Natural killer cell (primary cell): ENCODE measurements at regions not wholly inside any gene's neighbourhood (a gene's known extent, or its start where the extent isn't known, plus 50 kb on each side); places are given as distances from the start of the nearest gene placed in this dataset.

Experiments used
- ATAC-seq, 3 donors: fragments of 150-1000 bp in 2 of 3; fragments of 200-7000 bp in 1 of 3; cut with Tn5 transposase; 1 replicate in 1 of 3; 2 replicates in 2 of 3; pipeline ENCODE4 v1.10.0; 2021; ENCODE audit warnings: mild to moderate bottlenecking in 2 of 3, moderate library complexity in 2 of 3
- DNase-seq, 2 donors: peaks; one replicate each; pipeline versions ENCODE4 v3.0.0 to v3.0.0-alpha.2; 2013 to 2021; ENCODE audit warnings: mixed read lengths in 1 of 2
- H3K27ac ChIP-seq: one replicate; pipeline ENCODE4 v1.5.1; 2013; ENCODE audit warnings: mild to moderate bottlenecking, low read length
- H3K27me3 ChIP-seq: one replicate; pipeline ENCODE4 v1.6.1; 2013; ENCODE audit warnings: low read length; ENCODE audit not compliant: control insufficient read depth, insufficient read depth
- H3K36me3 ChIP-seq: one replicate; pipeline ENCODE4 v1.6.1; 2013; ENCODE audit warnings: low read length; ENCODE audit not compliant: control insufficient read depth, insufficient read depth
- H3K4me1 ChIP-seq: one replicate; pipeline ENCODE4 v1.6.1; 2013; ENCODE audit warnings: low read length; ENCODE audit not compliant: control insufficient read depth, insufficient read depth
- H3K4me3 ChIP-seq: one replicate; pipeline ENCODE4 v1.5.1; 2013; ENCODE audit warnings: low read length
- H3K9me3 ChIP-seq: one replicate; pipeline ENCODE4 v1.6.1; 2013; ENCODE audit warnings: low read length; ENCODE audit not compliant: control insufficient read depth, insufficient read depth
- H3K27ac Mint-ChIP-seq, 2 donors: one replicate each; pipeline ENCODE4 v1.8.0; 2022; ENCODE audit warnings: mild to moderate bottlenecking in 2 of 2, mixed read lengths in 2 of 2, moderate library complexity in 1 of 2
- H3K27me3 Mint-ChIP-seq, 2 donors: one replicate each; pipeline ENCODE4 v1.8.0; 2022; ENCODE audit warnings: low read depth in 2 of 2, mixed read lengths in 2 of 2
- H3K36me3 Mint-ChIP-seq: one replicate; pipeline ENCODE4 v1.8.0; 2022; ENCODE audit warnings: mixed read lengths
- H3K4me1 Mint-ChIP-seq, 2 donors: one replicate each; pipeline ENCODE4 v1.8.0; 2022; ENCODE audit warnings: mixed read lengths in 2 of 2
- H3K4me3 Mint-ChIP-seq: one replicate; pipeline ENCODE4 v1.8.0; 2022; ENCODE audit warnings: mild to moderate bottlenecking, moderate library complexity, mixed read lengths
- H3K9me3 Mint-ChIP-seq, 2 donors: one replicate each; pipeline ENCODE4 v1.8.0; 2022; ENCODE audit warnings: mixed read lengths in 2 of 2
- CTCF ChIP-seq: fragments of 200-600 bp; IDR thresholded peaks from one replicate; pipeline ENCODE4 v1.8.0; 2022; ENCODE audit warnings: antibody characterized with exemption
- WGBS: methylation state at CpG from one replicate; pipeline ENCODE4 v1.1.7; 2013; ENCODE audit warnings: missing lambda C conversion rate; ENCODE audit not compliant: insufficient coverage; 5-methylcytosine and 5-hydroxymethylcytosine counted together
- intact Hi-C: fragments of 100-400 bp; cut with micrococcal nuclease; formaldehyde crosslinking; loops from one replicate; pipeline ENCODE4 v1.14.2; 2022

GRCh38 chr7:27395626-27396025, 153.0 kb downstream of the EVX1 start:
- no peak for ATAC-seq
- no peaks in the 10 kb centered on the region for H3K4me1 ChIP-seq

GRCh38 chr7:27397503-27397902, 154.9 kb downstream of the EVX1 start:
- Mint-ChIP-seq H3K36me3 (no peaks in the 10 kb centered on the region), H3K27me3 (peaks cover 7 to 22% of the 10 kb centered on the region in 2 donors), H3K4me1 (peaks cover 0 to 6% of the 10 kb centered on the region in 2 donors), H3K4me3 (no peak overlapping the region), H3K9me3 (no peaks in the 10 kb centered on the region), H3K27ac (no peak overlapping the region)
- intact Hi-C loops = no loop called here
- H3K9me3 ChIP-seq = no peaks in the 10 kb centered on the region
- 84% methylated on average over 2 of the region's 3 CpGs for WGBS
- H3K27me3 ChIP-seq = peaks cover 2% of the 10 kb centered on the region
- no peaks in the 10 kb centered on the region for H3K4me1 ChIP-seq
- TF ChIP-seq CTCF = no peak
- H3K27ac ChIP-seq = no peak overlapping the region
- ATAC-seq (no peak), DNase-seq (no peak)
- H3K36me3 ChIP-seq = no peaks in the 10 kb centered on the region
- no peak overlapping the region for H3K4me3 ChIP-seq

More at GRCh38 chr7:27395626-27396025, 153.0 kb downstream of the EVX1 start:
- Histone ChIP-seq H3K4me3 (no peak overlapping the region), H3K27ac (no peak overlapping the region), H3K9me3 (no peaks in the 10 kb centered on the region), H3K27me3 (peaks cover 2% of the 10 kb centered on the region), H3K36me3 (no peaks in the 10 kb centered on the region)
- H3K4me1 Mint-ChIP-seq = peaks cover 0 to 6% of the 10 kb centered on the region in 2 donors
- WGBS = 93% methylated on average over 3 of the region's 3 CpGs
- H3K4me3 Mint-ChIP-seq = no peak overlapping the region
- TF ChIP-seq CTCF = no peak
- intact Hi-C loops = no loop called here
- no peak for DNase-seq
- H3K27ac Mint-ChIP-seq = no peak overlapping the region
- H3K9me3 Mint-ChIP-seq = no peaks in the 10 kb centered on the region
- no peaks in the 10 kb centered on the region for H3K36me3 Mint-ChIP-seq
- H3K27me3 Mint-ChIP-seq = peaks cover 11 to 32% of the 10 kb centered on the region in 2 donors

- Histone ChIP-seq H3K27ac (no peak overlapping the region), H3K4me1 (no peaks in the 10 kb centered on the region), H3K36me3 (no peaks in the 10 kb centered on the region), H3K4me3 (no peak overlapping the region), H3K27me3 (peaks cover 2% of the 10 kb centered on the region), H3K9me3 (no peaks in the 10 kb centered on the region)
- Mint-ChIP-seq H3K4me3 (no peak overlapping the region), H3K36me3 (no peaks in the 10 kb centered on the region), H3K27ac (no peak overlapping the region), H3K27me3 (peaks cover 6 to 13% of the 10 kb centered on the region in 2 donors), H3K4me1 (peaks cover 0 to 6% of the 10 kb centered on the region in 2 donors), H3K9me3 (no peaks in the 10 kb centered on the region)
- intact Hi-C loops = no loop called here
- 87% methylated on average over 3 of the region's 3 CpGs for WGBS
- no peak for DNase-seq
- no peak for TF ChIP-seq CTCF
- no peak for ATAC-seq
Measured at GRCh38 chr7:27398851-27399250, 156.2 kb downstream of the EVX1 start.

- Mint-ChIP-seq H3K36me3 (no peaks in the 10 kb centered on the region), H3K9me3 (no peaks in the 10 kb centered on the region), H3K27ac (no peak overlapping the region), H3K27me3 (peaks cover 2 to 8% of the 10 kb centered on the region in 2 donors), H3K4me1 (peaks cover 0 to 6% of the 10 kb centered on the region in 2 donors), H3K4me3 (no peak overlapping the region)
- no peak overlapping the region for H3K27ac ChIP-seq
- ATAC-seq (no peak), DNase-seq (no peak)
- H3K27me3 ChIP-seq = peaks cover 2% of the 10 kb centered on the region
- no peaks in the 10 kb centered on the region for H3K36me3 ChIP-seq
- WGBS = 36% methylated on average over 10 of the region's 11 CpGs
- intact Hi-C loops = no loop called here
- no peaks in the 10 kb centered on the region for H3K9me3 ChIP-seq
- no peak overlapping the region for H3K4me3 ChIP-seq
- no peaks in the 10 kb centered on the region for H3K4me1 ChIP-seq
- TF ChIP-seq CTCF = no peak
Measured at GRCh38 chr7:27399791-27400567, 157.4 kb downstream of the EVX1 start.
